ENCODE measurements at regions not wholly inside any gene's neighbourhood (a gene's known extent, or its start where the extent isn't known, plus 50 kb on each side); places are given as distances from the start of the nearest gene placed in this dataset.

GRCh38 chr4:159516556-159517140, 413.8 kb downstream of the RAPGEF2 start:
- no peak for TF ChIP-seq CTCF (IDR thresholded peaks at IDR 0.05)
- H3K4me3 ChIP-seq (ENCODE audit: low read depth, low read length), result no peak overlapping the region
- no peaks in the 10 kb centered on the region for H3K79me2 ChIP-seq
- H3K4me1 ChIP-seq, result no peaks in the 10 kb centered on the region
- no peak overlapping the region for H3K27ac ChIP-seq
- no peak overlapping the region for H2AFZ ChIP-seq
- no peak overlapping the region for H3K9ac ChIP-seq
- no peak overlapping the region for H3K4me2 ChIP-seq (ENCODE audit: low read length)
- no peaks in the 10 kb centered on the region for H3K27me3 ChIP-seq (ENCODE audit: control insufficient read depth, insufficient read depth, low read length)
- H3K36me3 ChIP-seq (ENCODE audit: control insufficient read depth, insufficient read depth, low read length), result no peaks in the 10 kb centered on the region
- H3K9me3 ChIP-seq (ENCODE audit: control insufficient read depth, low read length), result no peaks in the 10 kb centered on the region

- Histone ChIP-seq H3K79me2 (no peaks in the 10 kb centered on the region), H3K9me3 (ENCODE audit: control insufficient read depth, low read length) (no peaks in the 10 kb centered on the region), H3K9ac (no peak overlapping the region), H3K4me1 (no peaks in the 10 kb centered on the region), H3K27ac (no peak overlapping the region), H3K4me2 (ENCODE audit: low read length) (no peak overlapping the region), H3K4me3 (ENCODE audit: low read depth, low read length) (no peak overlapping the region), H3K36me3 (ENCODE audit: control insufficient read depth, insufficient read depth, low read length) (no peaks in the 10 kb centered on the region), H3K27me3 (ENCODE audit: control insufficient read depth, insufficient read depth, low read length) (no peaks in the 10 kb centered on the region), H2AFZ (no peak overlapping the region)
- TF ChIP-seq CTCF (IDR thresholded peaks at IDR 0.05), result no peak
These were observed 417.2 kb downstream of the RAPGEF2 start for GRCh38 chr4:159520074-159520473.

GRCh38 chr4:159526172-159526571, 423.3 kb downstream of the RAPGEF2 start:
- H3K4me2 ChIP-seq (ENCODE audit: low read length), result no peak overlapping the region
- H3K79me2 ChIP-seq, result no peaks in the 10 kb centered on the region
- TF ChIP-seq CTCF (IDR thresholded peaks at IDR 0.05), result no peak
- H3K27me3 ChIP-seq (ENCODE audit: control insufficient read depth, insufficient read depth, low read length), result no peaks in the 10 kb centered on the region
- H3K9me3 ChIP-seq (ENCODE audit: control insufficient read depth, low read length), result no peaks in the 10 kb centered on the region
- H3K27ac ChIP-seq, result no peak overlapping the region
- H3K36me3 ChIP-seq (ENCODE audit: control insufficient read depth, insufficient read depth, low read length), result no peaks in the 10 kb centered on the region
- no peaks in the 10 kb centered on the region for H3K4me1 ChIP-seq
- no peak overlapping the region for H3K4me3 ChIP-seq (ENCODE audit: low read depth, low read length)
- no peak overlapping the region for H3K9ac ChIP-seq
- no peak overlapping the region for H2AFZ ChIP-seq

GRCh38 chr4:159534655-159535054, 431.8 kb downstream of the RAPGEF2 start:
- Histone ChIP-seq H3K9ac (no peak overlapping the region), H3K27ac (no peak overlapping the region), H3K4me3 (ENCODE audit: low read depth, low read length) (no peak overlapping the region), H2AFZ (no peak overlapping the region), H3K4me2 (ENCODE audit: low read length) (no peak overlapping the region), H3K27me3 (ENCODE audit: control insufficient read depth, insufficient read depth, low read length) (no peaks in the 10 kb centered on the region), H3K36me3 (ENCODE audit: control insufficient read depth, insufficient read depth, low read length) (no peaks in the 10 kb centered on the region), H3K9me3 (ENCODE audit: control insufficient read depth, low read length) (no peaks in the 10 kb centered on the region), H3K4me1 (no peaks in the 10 kb centered on the region), H3K79me2 (no peaks in the 10 kb centered on the region)
- no peak for TF ChIP-seq CTCF (IDR thresholded peaks at IDR 0.05)

- Histone ChIP-seq H3K4me2 (ENCODE audit: low read length) (no peak overlapping the region), H3K79me2 (no peaks in the 10 kb centered on the region), H3K36me3 (ENCODE audit: control insufficient read depth, insufficient read depth, low read length) (no peaks in the 10 kb centered on the region), H3K27ac (no peak overlapping the region), H3K4me1 (no peaks in the 10 kb centered on the region), H3K27me3 (ENCODE audit: control insufficient read depth, insufficient read depth, low read length) (no peaks in the 10 kb centered on the region), H2AFZ (no peak overlapping the region), H3K9ac (no peak overlapping the region), H3K9me3 (ENCODE audit: control insufficient read depth, low read length) (no peaks in the 10 kb centered on the region), H3K4me3 (ENCODE audit: low read depth, low read length) (no peak overlapping the region)
- no peak for TF ChIP-seq CTCF (IDR thresholded peaks at IDR 0.05)
These were observed 435.7 kb downstream of the RAPGEF2 start for GRCh38 chr4:159538556-159538955.

Measured in parathyroid adenoma (tissue), 2 donors.